Prostate gland (tissue), 2 donors: ENCODE measurements at regions not wholly inside any gene's neighbourhood (a gene's known extent, or its start where the extent isn't known, plus 50 kb on each side); places are given as distances from the start of the nearest gene placed in this dataset.

ENCODE experiments used
- POLR2A ChIP-seq: fragments of 450-650 bp; IDR thresholded peaks from one replicate; pipeline ENCODE4 v1.6.1; 2016; ENCODE audit warnings: antibody characterized with exemption, mild to moderate bottlenecking
- POLR2AphosphoS5 ChIP-seq: sonication (generic); formaldehyde crosslinking; IDR thresholded peaks from one replicate; pipeline ENCODE4 v1.6.1; 2017; ENCODE audit warnings: antibody characterized with exemption
- TF ChIP-seq, protein P1 (sequence below), 4 experiments: fragments of 200-600 bp in 2 of 4; fragments of 450-650 bp in 2 of 4; sonication (generic) in 2 of 4; IDR thresholded peaks; 1 replicate in 3 of 4; 2 replicates in 1 of 4; pipeline ENCODE4 v1.5.1; 2016 to 2019; ENCODE audit warnings: antibody characterized with exemption in 4 of 4, mild to moderate bottlenecking in 2 of 4, moderate library complexity in 2 of 4

DNA sequence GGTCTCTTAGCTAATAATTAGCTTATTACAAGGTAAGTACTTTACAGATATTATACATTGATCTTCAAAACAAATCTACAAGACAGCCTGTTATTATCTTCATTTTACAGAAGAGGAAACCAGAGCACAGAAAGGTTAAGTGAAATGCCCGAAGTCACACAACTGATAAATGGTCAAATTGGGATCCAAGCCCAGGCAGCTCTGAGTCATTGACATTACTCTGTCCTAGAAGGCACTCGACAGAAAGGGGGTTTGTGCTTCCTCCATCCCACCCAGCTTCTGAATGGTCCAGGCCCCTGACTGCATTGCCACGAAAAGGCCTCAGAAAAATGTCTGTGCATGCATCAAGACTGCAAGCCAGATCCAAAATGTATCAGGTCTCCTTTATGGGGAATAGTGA lies 81.3 kb upstream of the ZNF438 start:
- TF ChIP-seq, protein P1, sequence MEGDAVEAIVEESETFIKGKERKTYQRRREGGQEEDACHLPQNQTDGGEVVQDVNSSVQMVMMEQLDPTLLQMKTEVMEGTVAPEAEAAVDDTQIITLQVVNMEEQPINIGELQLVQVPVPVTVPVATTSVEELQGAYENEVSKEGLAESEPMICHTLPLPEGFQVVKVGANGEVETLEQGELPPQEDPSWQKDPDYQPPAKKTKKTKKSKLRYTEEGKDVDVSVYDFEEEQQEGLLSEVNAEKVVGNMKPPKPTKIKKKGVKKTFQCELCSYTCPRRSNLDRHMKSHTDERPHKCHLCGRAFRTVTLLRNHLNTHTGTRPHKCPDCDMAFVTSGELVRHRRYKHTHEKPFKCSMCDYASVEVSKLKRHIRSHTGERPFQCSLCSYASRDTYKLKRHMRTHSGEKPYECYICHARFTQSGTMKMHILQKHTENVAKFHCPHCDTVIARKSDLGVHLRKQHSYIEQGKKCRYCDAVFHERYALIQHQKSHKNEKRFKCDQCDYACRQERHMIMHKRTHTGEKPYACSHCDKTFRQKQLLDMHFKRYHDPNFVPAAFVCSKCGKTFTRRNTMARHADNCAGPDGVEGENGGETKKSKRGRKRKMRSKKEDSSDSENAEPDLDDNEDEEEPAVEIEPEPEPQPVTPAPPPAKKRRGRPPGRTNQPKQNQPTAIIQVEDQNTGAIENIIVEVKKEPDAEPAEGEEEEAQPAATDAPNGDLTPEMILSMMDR (IDR thresholded peaks at IDR 0.05) = no peak
- TF ChIP-seq POLR2A = no peak
- TF ChIP-seq POLR2AphosphoS5 = no peak
